HG03575 (cell line): ENCODE measurements at regions not wholly inside any gene's neighbourhood (a gene's known extent, or its start where the extent isn't known, plus 50 kb on each side); places are given as distances from the start of the nearest gene placed in this dataset.

ENCODE experiments used
- ATAC-seq: cut with Tn5 transposase; IDR thresholded peaks from one replicate; pipeline ENCODE4 v1.9.1; 2021; ENCODE audit not compliant: unreplicated experiment, insufficient number of reproducible peaks, low FRiP score; ENCODE audit errors: extremely low read depth

- no peak for ATAC-seq
These were observed 69.8 kb upstream of the TCF4 start for GRCh38 chr18:55657572-55658331.

- no peak for ATAC-seq
These were observed 67.0 kb upstream of the TCF4 start for GRCh38 chr18:55654986-55655385.

GRCh38 chr18:55651236-55651635 is 63.2 kb upstream of the TCF4 start:
- no peak for ATAC-seq

- ATAC-seq: no peak
These were observed 62.4 kb upstream of the TCF4 start for GRCh38 chr18:55650363-55650870.

GRCh38 chr18:55647331-55647730 is 59.3 kb upstream of the TCF4 start:
- no peak for ATAC-seq

- ATAC-seq: no peak
These were observed 54.2 kb upstream of the TCF4 start for GRCh38 chr18:55642191-55642590.

- ATAC-seq: no peak
These were observed 53.5 kb upstream of the TCF4 start for GRCh38 chr18:55641486-55641885.
